ENCODE measurements at regions not wholly inside any gene's neighbourhood (a gene's known extent, or its start where the extent isn't known, plus 50 kb on each side); places are given as distances from the start of the nearest gene placed in this dataset.
"Not testable (repeated sequence)": the region's sequence is repeated elsewhere in the genome, so short reads cannot be mapped to it uniquely, and the experiment has no call there.

- H3K4me3 ChIP-seq (ENCODE audit: control insufficient read depth in 1 of 7, extremely low read depth in 1 of 7, insufficient read depth in 4 of 7, low read depth in 2 of 7, low read length in 6 of 7); H3K9me3 ChIP-seq (ENCODE audit: control extremely low read depth in 1 of 5, control insufficient read depth in 4 of 5, insufficient read depth in 2 of 5, low read depth in 1 of 5, low read length in 4 of 5); H3K27ac ChIP-seq (ENCODE audit: insufficient read depth in 1 of 2, low read depth in 1 of 2, low read length in 2 of 2, poor library complexity in 1 of 2, severe bottlenecking in 2 of 2); POLR2A ChIA-PET; H3K36me3 ChIP-seq (ENCODE audit: control insufficient read depth in 4 of 4, insufficient read depth in 4 of 4, low read length in 3 of 4); H3K27me3 ChIP-seq (replicated peaks in 2 of 5; ENCODE audit: control insufficient read depth in 4 of 5, insufficient read depth in 5 of 5, low read length in 4 of 5): not testable (repeated sequence)
- CTCF ChIA-PET: interaction anchor here (1.0 to 2.0 kb wide), 4 partner anchors 9 to 103 kb away, joined by 3 to 9 read pairs (median 5); no protein-coding TSS in a partner anchor
- peaks cover 5 to 23% (median 8%) of the 10 kb centered on the region in 4 experiments for H3K4me1 ChIP-seq (ENCODE audit: control extremely low read depth in 1 of 4, control insufficient read depth in 4 of 4, insufficient read depth in 4 of 4, low read length in 3 of 4)
- whole genome bisulfite sequencing (ENCODE audit: insufficient coverage): 75% methylated on average over 4 of the region's 4 CpGs
- DNase-seq: peak in 2 of 3 donors; percentile 8 to 9
These were observed 407.2 kb downstream of the PSAT1 start for GRCh38 chr9:78704153-78704552.

DNA sequence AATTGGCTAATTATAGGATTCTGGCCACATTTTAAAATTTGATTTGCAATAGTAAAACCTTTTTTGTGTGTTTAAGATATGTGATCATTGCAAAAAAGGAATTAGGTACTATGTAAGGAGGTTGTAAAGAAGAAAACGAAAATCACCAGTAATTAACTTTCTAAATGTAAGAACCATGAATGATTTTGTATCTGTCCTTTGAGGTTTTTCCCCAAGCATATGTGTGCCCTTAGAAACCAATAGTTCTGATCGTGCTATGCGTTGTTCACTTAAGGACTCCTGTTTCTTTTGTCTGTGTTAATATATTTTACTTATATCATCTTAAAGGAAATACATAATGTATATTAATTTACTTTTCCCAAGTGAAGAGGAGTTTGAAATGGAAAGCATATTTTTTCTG, 410.2 kb downstream of the PSAT1 start:
- Histone ChIP-seq H3K4me1 (ENCODE audit: control extremely low read depth in 1 of 4, control insufficient read depth in 4 of 4, insufficient read depth in 4 of 4, low read length in 3 of 4) (peaks cover 5 to 23% (median 8%) of the 10 kb centered on the region in 4 experiments), H3K9me3 (ENCODE audit: control extremely low read depth in 1 of 5, control insufficient read depth in 4 of 5, insufficient read depth in 2 of 5, low read depth in 1 of 5, low read length in 4 of 5) (no peaks in the 10 kb centered on the region), H3K36me3 (ENCODE audit: control insufficient read depth in 4 of 4, insufficient read depth in 4 of 4, low read length in 3 of 4) (no peaks in the 10 kb centered on the region), H3K27ac (ENCODE audit: insufficient read depth in 1 of 2, low read depth in 1 of 2, low read length in 2 of 2, poor library complexity in 1 of 2, severe bottlenecking in 2 of 2) (no peak overlapping the region), H3K27me3 (replicated peaks in 2 of 5; ENCODE audit: control insufficient read depth in 4 of 5, insufficient read depth in 5 of 5, low read length in 4 of 5) (no peaks in the 10 kb centered on the region), H3K4me3 (ENCODE audit: control insufficient read depth in 1 of 7, extremely low read depth in 1 of 7, insufficient read depth in 4 of 7, low read depth in 2 of 7, low read length in 6 of 7) (peak overlapping the region in 2 of 7 experiments; percentile 1 to 46)
- ChIA-PET CTCF (no interaction called here), POLR2A (no interaction called here)
- no CpG with 5 or more reads among the region's 3 CpGs for WGBS (ENCODE audit: insufficient coverage)
- DNase-seq: no peak

GRCh38 chr9:78707481-78707991, 410.6 kb downstream of the PSAT1 start:
- Histone ChIP-seq H3K36me3 (ENCODE audit: control insufficient read depth in 4 of 4, insufficient read depth in 4 of 4, low read length in 3 of 4) (no peaks in the 10 kb centered on the region), H3K27me3 (replicated peaks in 2 of 5; ENCODE audit: control insufficient read depth in 4 of 5, insufficient read depth in 5 of 5, low read length in 4 of 5) (no peaks in the 10 kb centered on the region), H3K4me1 (ENCODE audit: control extremely low read depth in 1 of 4, control insufficient read depth in 4 of 4, insufficient read depth in 4 of 4, low read length in 3 of 4) (peaks cover 5 to 23% (median 8%) of the 10 kb centered on the region in 4 experiments), H3K4me3 (ENCODE audit: control insufficient read depth in 1 of 7, extremely low read depth in 1 of 7, insufficient read depth in 4 of 7, low read depth in 2 of 7, low read length in 6 of 7) (peak overlapping the region in 2 of 7 experiments; percentile 1 to 46), H3K27ac (ENCODE audit: insufficient read depth in 1 of 2, low read depth in 1 of 2, low read length in 2 of 2, poor library complexity in 1 of 2, severe bottlenecking in 2 of 2) (no peak overlapping the region), H3K9me3 (ENCODE audit: control extremely low read depth in 1 of 5, control insufficient read depth in 4 of 5, insufficient read depth in 2 of 5, low read depth in 1 of 5, low read length in 4 of 5) (no peaks in the 10 kb centered on the region)
- DNase-seq: peak; percentile 8 to 67 (median 61)
- ChIA-PET POLR2A (no interaction called here), CTCF (no interaction called here)
- no CpG with 5 or more reads among the region's 1 CpG for WGBS (ENCODE audit: insufficient coverage)

DNA sequence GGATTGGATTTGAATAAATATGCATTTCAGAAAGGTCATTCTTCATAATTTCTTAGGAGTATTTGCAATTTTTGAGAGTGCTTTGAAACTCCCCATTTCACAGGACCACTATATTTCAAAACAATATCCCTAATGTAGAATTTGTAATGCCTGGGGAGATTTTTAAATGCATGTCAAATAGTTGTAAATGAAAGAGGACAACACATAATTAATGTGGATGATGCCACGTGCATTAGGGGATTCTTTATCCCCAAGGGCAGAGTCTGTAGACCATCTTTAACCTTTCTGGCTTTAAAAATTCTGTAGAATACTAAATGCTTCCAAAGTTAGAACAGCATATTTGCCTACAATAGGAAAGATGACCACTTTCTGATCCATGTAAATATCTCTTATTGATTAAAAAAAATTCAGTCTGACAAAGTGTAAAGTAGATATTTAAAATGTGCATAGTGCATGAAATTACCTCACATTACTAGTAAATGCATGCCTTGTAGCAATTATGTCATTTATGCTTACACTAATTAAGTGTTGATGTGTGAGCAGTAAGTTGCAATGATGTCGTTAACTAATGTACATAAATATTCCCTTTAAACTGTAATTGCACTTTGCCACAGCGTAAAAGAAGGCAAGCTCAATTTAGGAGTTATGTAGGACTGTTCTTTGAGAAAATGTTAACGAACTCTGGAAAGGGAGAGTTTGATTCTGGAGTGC, 416.1 kb downstream of the PSAT1 start:
- Histone ChIP-seq H3K27ac (ENCODE audit: insufficient read depth in 1 of 2, low read depth in 1 of 2, low read length in 2 of 2, poor library complexity in 1 of 2, severe bottlenecking in 2 of 2) (no peak overlapping the region), H3K4me1 (ENCODE audit: control extremely low read depth in 1 of 4, control insufficient read depth in 4 of 4, insufficient read depth in 4 of 4, low read length in 3 of 4) (peaks cover 0 to 27% (median 11%) of the 10 kb centered on the region in 4 experiments), H3K4me3 (ENCODE audit: control insufficient read depth in 1 of 7, extremely low read depth in 1 of 7, insufficient read depth in 4 of 7, low read depth in 2 of 7, low read length in 6 of 7) (no peak overlapping the region), H3K9me3 (ENCODE audit: control extremely low read depth in 1 of 5, control insufficient read depth in 4 of 5, insufficient read depth in 2 of 5, low read depth in 1 of 5, low read length in 4 of 5) (no peaks in the 10 kb centered on the region), H3K36me3 (ENCODE audit: control insufficient read depth in 4 of 4, insufficient read depth in 4 of 4, low read length in 3 of 4) (no peaks in the 10 kb centered on the region), H3K27me3 (replicated peaks in 2 of 5; ENCODE audit: control insufficient read depth in 4 of 5, insufficient read depth in 5 of 5, low read length in 4 of 5) (no peaks in the 10 kb centered on the region)
- no peak for DNase-seq
- ChIA-PET CTCF (interaction anchor here (2.7 kb wide), 1 partner anchor 9 kb away, joined by 9 read pairs; no protein-coding TSS in a partner anchor), POLR2A (no interaction called here)
- WGBS (ENCODE audit: insufficient coverage): no CpG with 5 or more reads among the region's 4 CpGs

GRCh38 chr9:78713614-78714405, 416.9 kb downstream of the PSAT1 start:
- no peak overlapping the region for H3K27ac ChIP-seq (ENCODE audit: insufficient read depth in 1 of 2, low read depth in 1 of 2, low read length in 2 of 2, poor library complexity in 1 of 2, severe bottlenecking in 2 of 2)
- no CpG with 5 or more reads among the region's 5 CpGs for WGBS (ENCODE audit: insufficient coverage)

DNA sequence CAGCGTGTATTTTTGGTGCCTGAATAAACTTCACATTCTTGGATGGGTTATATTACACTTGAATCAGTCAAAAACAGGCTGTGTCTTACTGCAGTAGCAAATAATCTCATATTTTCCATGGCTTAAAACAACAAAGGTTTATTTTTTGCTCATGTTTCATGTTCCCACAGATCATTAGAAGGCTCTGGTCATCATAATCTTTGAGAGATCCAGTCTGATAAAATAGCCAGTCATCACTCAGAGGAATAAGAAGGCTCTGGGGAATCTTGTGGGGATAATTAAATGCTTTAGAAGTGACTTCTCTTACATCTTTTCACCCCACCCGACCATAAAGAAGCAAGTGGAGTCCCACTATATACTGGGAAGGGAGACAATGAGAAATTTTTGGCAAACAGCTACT, 417.7 kb downstream of the PSAT1 start:
- H3K27me3 ChIP-seq (replicated peaks in 2 of 5; ENCODE audit: control insufficient read depth in 4 of 5, insufficient read depth in 5 of 5, low read length in 4 of 5): no peaks in the 10 kb centered on the region
- ChIA-PET CTCF (no interaction called here), POLR2A (no interaction called here)
- no peaks in the 10 kb centered on the region for H3K36me3 ChIP-seq (ENCODE audit: control insufficient read depth in 4 of 4, insufficient read depth in 4 of 4, low read length in 3 of 4)
- no peak for DNase-seq
- H3K9me3 ChIP-seq (ENCODE audit: control extremely low read depth in 1 of 5, control insufficient read depth in 4 of 5, insufficient read depth in 2 of 5, low read depth in 1 of 5, low read length in 4 of 5): no peaks in the 10 kb centered on the region
- WGBS (ENCODE audit: insufficient coverage): 60% methylated on average over 1 of the region's 2 CpGs
- peaks cover 0 to 18% (median 11%) of the 10 kb centered on the region in 4 experiments for H3K4me1 ChIP-seq (ENCODE audit: control extremely low read depth in 1 of 4, control insufficient read depth in 4 of 4, insufficient read depth in 4 of 4, low read length in 3 of 4)
- no peak overlapping the region for H3K27ac ChIP-seq (ENCODE audit: insufficient read depth in 1 of 2, low read depth in 1 of 2, low read length in 2 of 2, poor library complexity in 1 of 2, severe bottlenecking in 2 of 2)
- H3K4me3 ChIP-seq (ENCODE audit: control insufficient read depth in 1 of 7, extremely low read depth in 1 of 7, insufficient read depth in 4 of 7, low read depth in 2 of 7, low read length in 6 of 7): no peak overlapping the region

More at GRCh38 chr9:78713614-78714405, 416.9 kb downstream of the PSAT1 start:
- H3K36me3 ChIP-seq (ENCODE audit: control insufficient read depth in 4 of 4, insufficient read depth in 4 of 4, low read length in 3 of 4): no peaks in the 10 kb centered on the region
- DNase-seq: peak; percentile 19 to 77 (median 67)
- H3K4me1 ChIP-seq (ENCODE audit: control extremely low read depth in 1 of 4, control insufficient read depth in 4 of 4, insufficient read depth in 4 of 4, low read length in 3 of 4): peaks cover 0 to 20% (median 11%) of the 10 kb centered on the region in 4 experiments
- POLR2A ChIA-PET: no interaction called here
- no peaks in the 10 kb centered on the region for H3K27me3 ChIP-seq (replicated peaks in 2 of 5; ENCODE audit: control insufficient read depth in 4 of 5, insufficient read depth in 5 of 5, low read length in 4 of 5)
- H3K9me3 ChIP-seq (ENCODE audit: control extremely low read depth in 1 of 5, control insufficient read depth in 4 of 5, insufficient read depth in 2 of 5, low read depth in 1 of 5, low read length in 4 of 5): no peaks in the 10 kb centered on the region
- CTCF ChIA-PET: interaction anchor here (2.7 kb wide), 1 partner anchor 9 kb away, joined by 9 read pairs; no protein-coding TSS in a partner anchor
- no peak overlapping the region for H3K4me3 ChIP-seq (ENCODE audit: control insufficient read depth in 1 of 7, extremely low read depth in 1 of 7, insufficient read depth in 4 of 7, low read depth in 2 of 7, low read length in 6 of 7)

DNA sequence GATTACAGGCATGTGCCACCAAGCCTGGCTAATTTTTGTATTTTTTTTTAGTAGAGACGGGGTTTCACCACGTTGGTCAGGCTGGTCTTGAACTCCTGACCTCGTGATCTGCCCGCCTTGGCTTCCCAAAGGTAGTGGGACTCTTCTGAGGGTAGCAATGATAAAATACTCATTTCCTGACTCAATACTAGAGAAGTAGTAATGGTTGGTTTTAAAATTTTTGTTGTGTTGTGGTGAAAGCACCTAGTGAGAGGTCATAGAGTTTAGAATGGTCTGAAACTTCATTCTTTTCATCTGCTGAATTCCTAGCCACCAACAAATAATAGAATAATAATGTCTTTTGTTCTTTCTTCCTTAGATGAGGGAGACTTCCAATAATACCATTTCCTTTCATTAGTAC, 422.1 kb downstream of the PSAT1 start:
- H3K4me3 ChIP-seq (ENCODE audit: control insufficient read depth in 1 of 7, extremely low read depth in 1 of 7, insufficient read depth in 4 of 7, low read depth in 2 of 7, low read length in 6 of 7); POLR2A ChIA-PET; H3K27me3 ChIP-seq (replicated peaks in 2 of 5; ENCODE audit: control insufficient read depth in 4 of 5, insufficient read depth in 5 of 5, low read length in 4 of 5); H3K27ac ChIP-seq (ENCODE audit: insufficient read depth in 1 of 2, low read depth in 1 of 2, low read length in 2 of 2, poor library complexity in 1 of 2, severe bottlenecking in 2 of 2); CTCF ChIA-PET; H3K36me3 ChIP-seq (ENCODE audit: control insufficient read depth in 4 of 4, insufficient read depth in 4 of 4, low read length in 3 of 4); DNase-seq; H3K9me3 ChIP-seq (ENCODE audit: control extremely low read depth in 1 of 5, control insufficient read depth in 4 of 5, insufficient read depth in 2 of 5, low read depth in 1 of 5, low read length in 4 of 5): not testable (repeated sequence)
- peaks cover 0 to 10% (median 4%) of the 10 kb centered on the region in 4 experiments for H3K4me1 ChIP-seq (ENCODE audit: control extremely low read depth in 1 of 4, control insufficient read depth in 4 of 4, insufficient read depth in 4 of 4, low read length in 3 of 4)
- 97% methylated on average over 4 of the region's 4 CpGs for WGBS (ENCODE audit: insufficient coverage)

All from common myeloid progenitor, CD34-positive (primary cell).